H9 (cell line): ENCODE measurements at regions not wholly inside any gene's neighbourhood (a gene's known extent, or its start where the extent isn't known, plus 50 kb on each side); places are given as distances from the start of the nearest gene placed in this dataset.

Source experiments
- DNase-seq: peaks from one replicate; pipeline ENCODE4 v3.0.0-alpha.2; 2017
- H2AFZ ChIP-seq: one replicate; pipeline ENCODE4 v1.6.1; 2013; ENCODE audit warnings: mild to moderate bottlenecking, low read length, control low read depth, moderate library complexity
- H2AK5ac ChIP-seq: 2 replicates; pipeline ENCODE4 v1.6.1; 2013; ENCODE audit warnings: low read length, control low read depth, mixed read lengths; ENCODE audit not compliant: insufficient read length
- H2BK120ac ChIP-seq: one replicate; pipeline ENCODE4 v1.6.1; 2013; ENCODE audit warnings: low read depth, mild to moderate bottlenecking, low read length, control low read depth, inconsistent platforms; ENCODE audit not compliant: poor library complexity, severe bottlenecking
- H2BK12ac ChIP-seq: 2 replicates; pipeline ENCODE4 v1.6.1; 2013; ENCODE audit warnings: low read length, control low read depth, mixed read lengths, low read depth; ENCODE audit not compliant: insufficient read length
- H2BK15ac ChIP-seq: 2 replicates; pipeline ENCODE4 v1.6.1; 2013; ENCODE audit warnings: low read depth, low read length, control low read depth
- H2BK20ac ChIP-seq: one replicate; pipeline ENCODE4 v1.6.1; 2013; ENCODE audit warnings: low read depth, mild to moderate bottlenecking, low read length, control low read depth, inconsistent platforms; ENCODE audit not compliant: poor library complexity, severe bottlenecking
- H2BK5ac ChIP-seq: 2 replicates; pipeline ENCODE4 v1.6.1; 2013; ENCODE audit warnings: low read length, control low read depth, mixed read lengths; ENCODE audit not compliant: insufficient read length
- H3K14ac ChIP-seq: 2 replicates; pipeline ENCODE4 v1.6.1; 2013; ENCODE audit warnings: low read length, control low read depth; ENCODE audit not compliant: insufficient read depth
- H3K18ac ChIP-seq: 2 replicates; pipeline ENCODE4 v1.6.1; 2013; ENCODE audit warnings: low read depth, mild to moderate bottlenecking, mixed read lengths, low read length, control low read depth; ENCODE audit not compliant: insufficient read length
- H3K23ac ChIP-seq: 2 replicates; pipeline ENCODE4 v1.6.1; 2013; ENCODE audit warnings: low read length, control low read depth, mixed read lengths, low read depth; ENCODE audit not compliant: insufficient read length
- H3K23me2 ChIP-seq: 2 replicates; pipeline ENCODE4 v1.6.1; 2013; ENCODE audit warnings: low read depth, mild to moderate bottlenecking, mixed read lengths, low read length, control low read depth; ENCODE audit not compliant: insufficient read length, poor library complexity, severe bottlenecking
- H3K27ac ChIP-seq: 2 replicates; pipeline ENCODE4 v1.5.1; 2013; ENCODE audit warnings: low read length, control low read depth, mixed read lengths, low read depth; ENCODE audit not compliant: insufficient read length
- H3K27me3 ChIP-seq: 2 replicates; pipeline ENCODE4 v1.6.1; 2013; ENCODE audit warnings: low read length, control low read depth, inconsistent platforms; ENCODE audit not compliant: insufficient read depth
- H3K4ac ChIP-seq: 2 replicates; pipeline ENCODE4 v1.6.1; 2013; ENCODE audit warnings: low read depth, mild to moderate bottlenecking, control low read depth, inconsistent platforms, low read length, moderate library complexity
- H3K4me1 ChIP-seq: 2 replicates; pipeline ENCODE4 v1.6.1; 2013; ENCODE audit warnings: low read length, control low read depth, inconsistent platforms; ENCODE audit not compliant: insufficient read depth
- H3K4me2 ChIP-seq: 2 replicates; pipeline ENCODE4 v1.6.1; 2013; ENCODE audit warnings: low read length, control low read depth, mixed read lengths; ENCODE audit not compliant: insufficient read length, insufficient read depth
- H3K56ac ChIP-seq: 2 replicates; pipeline ENCODE4 v1.6.1; 2013; ENCODE audit warnings: low read depth, mild to moderate bottlenecking, mixed read lengths, low read length, control low read depth; ENCODE audit not compliant: insufficient read length
- H3K79me1 ChIP-seq: 2 replicates; pipeline ENCODE4 v1.6.1; 2013; ENCODE audit warnings: low read depth, mild to moderate bottlenecking, moderate library complexity, low read length, control low read depth, inconsistent platforms; ENCODE audit not compliant: insufficient read depth, poor library complexity, severe bottlenecking
- H3K79me2 ChIP-seq: 2 replicates; pipeline ENCODE4 v1.6.1; 2013; ENCODE audit warnings: low read length, control low read depth, inconsistent platforms; ENCODE audit not compliant: insufficient read depth
- H3K9ac ChIP-seq: 2 replicates; pipeline ENCODE4 v1.6.1; 2013; ENCODE audit warnings: low read length, control low read depth, mixed read lengths; ENCODE audit not compliant: insufficient read length; ENCODE audit errors: extremely low read depth
- H3K9me3 ChIP-seq: one replicate; pipeline ENCODE4 v1.6.1; 2013; ENCODE audit warnings: low read depth, low read length, inconsistent platforms; ENCODE audit not compliant: control insufficient read depth
- H3T11ph ChIP-seq: one replicate; pipeline ENCODE4 v1.6.1; 2013; ENCODE audit warnings: mild to moderate bottlenecking, low read length, control low read depth, inconsistent platforms
- H4K20me1 ChIP-seq: one replicate; pipeline ENCODE4 v1.6.1; 2013; ENCODE audit not compliant: control insufficient read depth, insufficient read length, insufficient read depth
- H4K5ac ChIP-seq: 2 replicates; pipeline ENCODE4 v1.6.1; 2013; ENCODE audit warnings: low read depth, mild to moderate bottlenecking, mixed read lengths, low read length, control low read depth; ENCODE audit not compliant: insufficient read length
- H4K8ac ChIP-seq: replicated peaks from 2 replicates; pipeline ENCODE4 v1.6.1; 2013; ENCODE audit warnings: low read length, control low read depth, mixed read lengths, low read depth; ENCODE audit not compliant: insufficient read length
- H4K91ac ChIP-seq: 2 replicates; pipeline ENCODE4 v1.6.1; 2013; ENCODE audit warnings: low read depth, mild to moderate bottlenecking, moderate library complexity, mixed read lengths, low read length, control low read depth; ENCODE audit not compliant: insufficient read length
- H3K27ac Mint-ChIP-seq, 3 experiments: 2 replicates in 2 of 3; 3 replicates in 1 of 3; pipeline ENCODE4 v1.8.0; 2020 to 2021; ENCODE audit warnings: mixed read lengths in 3 of 3, mild to moderate bottlenecking in 1 of 3, moderate library complexity in 1 of 3
- H3K27me3 Mint-ChIP-seq: 2 replicates; pipeline ENCODE4 v1.8.0; 2021; ENCODE audit warnings: low read depth, mild to moderate bottlenecking, moderate library complexity, mixed read lengths
- H3K36me3 Mint-ChIP-seq, 3 experiments: 2 replicates in 2 of 3; 3 replicates in 1 of 3; pipeline ENCODE4 v1.8.0; 2020 to 2021; ENCODE audit warnings: low read depth in 3 of 3, mixed read lengths in 3 of 3; ENCODE audit not compliant: insufficient read depth in 1 of 3
- H3K4me1 Mint-ChIP-seq, 2 experiments: 2 replicates each; pipeline ENCODE4 v1.8.0; 2020; ENCODE audit warnings: mixed read lengths in 2 of 2
- H3K4me3 Mint-ChIP-seq, 2 experiments: 2 replicates in 1 of 2; 3 replicates in 1 of 2; pipeline ENCODE4 v1.8.0; 2020 to 2021; ENCODE audit warnings: mild to moderate bottlenecking in 2 of 2, mixed read lengths in 2 of 2, moderate library complexity in 1 of 2
- H3K9me3 Mint-ChIP-seq, 2 experiments: 2 replicates in 1 of 2; 3 replicates in 1 of 2; pipeline ENCODE4 v1.8.0; 2020; ENCODE audit warnings: mild to moderate bottlenecking in 2 of 2, mixed read lengths in 2 of 2, moderate library complexity in 1 of 2
- CTCF ChIP-seq: fragments of 200-600 bp; sonication (generic); conservative IDR thresholded peaks from 3 replicates; pipeline ENCODE4 v1.8.0; 2021; ENCODE audit warnings: antibody characterized with exemption, mild to moderate bottlenecking
- WGBS: extraction: QIAGEN DNeasy Blood & Tissue Kit; methylation state at CpG from one replicate; pipeline ENCODE4 v1.1.7; 2013; ENCODE audit warnings: missing lambda C conversion rate, low lambda C conversion rate, mixed read lengths; ENCODE audit not compliant: insufficient read length; ENCODE audit errors: extremely low coverage; 5-methylcytosine and 5-hydroxymethylcytosine counted together

GRCh38 chr14:103190741-103191140 lies 67.5 kb downstream of the TNFAIP2 start:
- Histone ChIP-seq H3K4me1 (peaks cover 3% of the 10 kb centered on the region; the same call in 1 of the 2 replicates), H2BK15ac (no peak overlapping the region), H2AFZ (no peak overlapping the region), H2BK20ac (no peak overlapping the region), H2BK12ac (no peak overlapping the region), H3K23ac (no peak overlapping the region), H3K4me2 (no peak overlapping the region), H3K9me3 (no peaks in the 10 kb centered on the region), H4K20me1 (no peaks in the 10 kb centered on the region), H3K4ac (no peak overlapping the region), H3K56ac (no peak overlapping the region), H2AK5ac (no peak overlapping the region), H3K79me2 (no peaks in the 10 kb centered on the region), H3K79me1 (no peaks in the 10 kb centered on the region), H2BK5ac (no peak overlapping the region), H3K27ac (no peak overlapping the region), H4K8ac (no peak overlapping the region), H3K23me2 (no peaks in the 10 kb centered on the region), H4K5ac (no peak overlapping the region), H3K27me3 (peaks cover 2% of the 10 kb centered on the region), H2BK120ac (no peak overlapping the region), H3K14ac (no peak overlapping the region), H3T11ph (no peak overlapping the region), H3K9ac (no peak overlapping the region), H4K91ac (no peak overlapping the region), H3K18ac (no peak overlapping the region)
- no CpG with 5 or more reads among the region's 11 CpGs for WGBS
- peaks cover 3 to 11% of the 10 kb centered on the region in 2 experiments; a peak in 4 of 5 replicates for H3K9me3 Mint-ChIP-seq
- H3K4me3 Mint-ChIP-seq = no peak overlapping the region; a peak in 1 of 5 replicates
- no peak for TF ChIP-seq CTCF
- no peak overlapping the region for H3K27ac Mint-ChIP-seq
- H3K4me1 Mint-ChIP-seq = peaks cover 25 to 34% of the 10 kb centered on the region in 2 experiments
- no peak for DNase-seq
- peaks cover 38% of the 10 kb centered on the region for H3K27me3 Mint-ChIP-seq
- H3K36me3 Mint-ChIP-seq = peaks cover 0 to 4% (median 0%) of the 10 kb centered on the region in 3 experiments; a peak in 3 of 7 replicates
